ENCODE measurements at regions not wholly inside any gene's neighbourhood (a gene's known extent, or its start where the extent isn't known, plus 50 kb on each side); places are given as distances from the start of the nearest gene placed in this dataset.

- Histone ChIP-seq H3K27ac (no peak overlapping the region), H3K36me3 (no peaks in the 10 kb centered on the region), H3K4me1 (no peaks in the 10 kb centered on the region), H3K27me3 (no peaks in the 10 kb centered on the region), H3K4me3 (no peak overlapping the region), H3K9me3 (no peaks in the 10 kb centered on the region)
- DNase-seq (no peak), ATAC-seq (no peak)
- TF ChIP-seq POLR2A (IDR thresholded peaks at IDR 0.05) (no peak), CTCF (IDR thresholded peaks at IDR 0.05 in 4 of 5, conservative IDR thresholded peaks at IDR 0.05 in 1 of 5) (no peak)
- intact Hi-C loops (cut with DNase I; ENCODE audit: low total_unique reads) (no loop called here), in situ Hi-C loops (cut with MboI; ENCODE audit: low sequenced_read_pairs in 4 of 4) (no loop called here)
These were observed 265.9 kb downstream of the SHQ1 start for GRCh38 chr3:72582211-72582878.

GRCh38 chr3:72580900-72581299 lies 267.3 kb downstream of the SHQ1 start:
- ATAC-seq, result no peak
- Histone ChIP-seq H3K9me3 (no peaks in the 10 kb centered on the region), H3K27me3 (no peaks in the 10 kb centered on the region), H3K36me3 (no peaks in the 10 kb centered on the region), H3K4me1 (no peaks in the 10 kb centered on the region), H3K4me3 (no peak overlapping the region), H3K27ac (no peak overlapping the region)
- intact Hi-C loops (cut with DNase I; ENCODE audit: low total_unique reads) (no loop called here), in situ Hi-C loops (cut with MboI; ENCODE audit: low sequenced_read_pairs in 4 of 4) (no loop called here)
- TF ChIP-seq POLR2A (IDR thresholded peaks at IDR 0.05) (no peak), CTCF (IDR thresholded peaks at IDR 0.05 in 4 of 5, conservative IDR thresholded peaks at IDR 0.05 in 1 of 5) (no peak)
- no peak for DNase-seq

- ATAC-seq, result no peak
- Histone ChIP-seq H3K27ac (no peak overlapping the region), H3K4me1 (no peaks in the 10 kb centered on the region)
These were observed 267.9 kb downstream of the SHQ1 start for GRCh38 chr3:72580246-72580756.

GRCh38 chr3:72579581-72580245 lies 268.5 kb downstream of the SHQ1 start:
- no peaks in the 10 kb centered on the region for H3K36me3 ChIP-seq
- TF ChIP-seq CTCF (IDR thresholded peaks at IDR 0.05 in 4 of 5, conservative IDR thresholded peaks at IDR 0.05 in 1 of 5), result no peak
- in situ Hi-C loops (cut with MboI; ENCODE audit: low sequenced_read_pairs in 4 of 4), result no loop called here
- DNase-seq (no peak), ATAC-seq (no peak)
- no peaks in the 10 kb centered on the region for H3K27me3 ChIP-seq
- H3K4me3 ChIP-seq, result no peak overlapping the region
- H3K4me1 ChIP-seq, result no peaks in the 10 kb centered on the region
- intact Hi-C loops (cut with DNase I; ENCODE audit: low total_unique reads), result no loop called here
- no peaks in the 10 kb centered on the region for H3K9me3 ChIP-seq
- no peak overlapping the region for H3K27ac ChIP-seq

More at GRCh38 chr3:72580246-72580756, 267.9 kb downstream of the SHQ1 start:
- TF ChIP-seq CTCF (IDR thresholded peaks at IDR 0.05 in 4 of 5, conservative IDR thresholded peaks at IDR 0.05 in 1 of 5), result no peak
- TF ChIP-seq POLR2A (IDR thresholded peaks at IDR 0.05), result no peak
- Histone ChIP-seq H3K36me3 (no peaks in the 10 kb centered on the region), H3K4me3 (no peak overlapping the region), H3K27me3 (no peaks in the 10 kb centered on the region), H3K9me3 (no peaks in the 10 kb centered on the region)
- intact Hi-C loops (cut with DNase I; ENCODE audit: low total_unique reads), result no loop called here
- in situ Hi-C loops (cut with MboI; ENCODE audit: low sequenced_read_pairs in 4 of 4), result no loop called here
- no peak for DNase-seq

Measured in gastrocnemius medialis (tissue), 4 donors.